H1 (cell line): ENCODE measurements at regions not wholly inside any gene's neighbourhood (a gene's known extent, or its start where the extent isn't known, plus 50 kb on each side); places are given as distances from the start of the nearest gene placed in this dataset.

Experiments
- CTCF ChIA-PET: fragments of 300-600 bp; sonication (Branson Sonifier 250); formaldehyde crosslinking; loops from one replicate; lab custom pipeline; 2021; ENCODE audit not compliant: partially characterized antibody; lab: Charles Lee
- POLR2A ChIA-PET: fragments of 300-600 bp; sonication (Branson Sonifier 250); formaldehyde crosslinking; loops from one replicate; lab custom pipeline; 2021; ENCODE audit warnings: inconsistent platforms; ENCODE audit not compliant: partially characterized antibody; lab: Charles Lee
- DNase-seq, 2 experiments: peaks; one replicate each; pipeline versions ENCODE4 v3.0.0 to v3.0.0-alpha.2; 2010 to 2022; ENCODE audit warnings: low spot score in 2 of 2, low read depth in 1 of 2, mixed read lengths in 1 of 2
- FAIRE-seq: peaks from 2 replicates; lab custom pipeline; 2011; peaks lifted over from hg19 to GRCh38; lab: Jason Lieb, UNC
- H2AFZ ChIP-seq: 2 replicates; pipeline ENCODE4 v1.8.1; 2012; ENCODE audit warnings: low read length, inconsistent platforms
- H2AK5ac ChIP-seq: 2 replicates; pipeline ENCODE4 v1.6.1; 2013; ENCODE audit warnings: low read depth, low read length
- H2BK120ac ChIP-seq: replicated peaks from 2 replicates; pipeline ENCODE3; 2013; ENCODE audit warnings: low read depth, low read length, inconsistent platforms
- H2BK12ac ChIP-seq: 2 replicates; pipeline ENCODE4 v1.6.1; 2013; ENCODE audit warnings: low read depth, low read length
- H2BK15ac ChIP-seq: 2 replicates; pipeline ENCODE4 v1.6.1; 2013; ENCODE audit warnings: low read length
- H2BK20ac ChIP-seq: 2 replicates; pipeline ENCODE4 v1.6.1; 2013; ENCODE audit warnings: low read length
- H2BK5ac ChIP-seq: 2 replicates; pipeline ENCODE4 v1.6.1; 2013; ENCODE audit warnings: low read depth, low read length
- H3K14ac ChIP-seq: 2 replicates; pipeline ENCODE4 v1.6.1; 2013; ENCODE audit warnings: inconsistent platforms; ENCODE audit not compliant: insufficient read length
- H3K18ac ChIP-seq: 2 replicates; pipeline ENCODE4 v1.6.1; 2013; ENCODE audit warnings: low read length; ENCODE audit errors: extremely low read depth
- H3K23ac ChIP-seq: 2 replicates; pipeline ENCODE4 v1.6.1; 2013; ENCODE audit warnings: inconsistent platforms; ENCODE audit not compliant: insufficient read length
- H3K23me2 ChIP-seq: 2 replicates; pipeline ENCODE4 v1.6.1; 2013; ENCODE audit warnings: low read depth, low read length
- H3K27ac ChIP-seq: 2 replicates; pipeline ENCODE4 v1.6.1; 2011; ENCODE audit warnings: low read depth, low read length, inconsistent platforms
- H3K27me3 ChIP-seq, 4 experiments: replicated peaks in 1 of 4; 1 replicate in 1 of 4; 2 replicates in 3 of 4; pipeline versions ENCODE4 v1.6.1 to v1.8.1; 2011 to 2013; ENCODE audit warnings: low read length in 3 of 4, mild to moderate bottlenecking in 3 of 4, inconsistent platforms in 2 of 4, mixed read lengths in 2 of 4, moderate library complexity in 1 of 4; ENCODE audit not compliant: control insufficient read depth in 3 of 4, insufficient read depth in 3 of 4; ENCODE audit errors: extremely low read depth in 1 of 4
- H3K36me3 ChIP-seq, 4 experiments: 2 replicates each; pipeline versions ENCODE4 v1.6.1 to v1.8.1; 2011 to 2013; ENCODE audit warnings: mild to moderate bottlenecking in 4 of 4, low read length in 3 of 4, moderate library complexity in 2 of 4, control low read depth in 1 of 4, inconsistent platforms in 1 of 4; ENCODE audit not compliant: insufficient read depth in 4 of 4, control insufficient read depth in 2 of 4
- H3K4ac ChIP-seq: replicated peaks from 2 replicates; pipeline ENCODE3; 2013; ENCODE audit warnings: low read length, low read depth, mixed read lengths, inconsistent platforms; ENCODE audit not compliant: insufficient read length
- H3K4me1 ChIP-seq, 4 experiments: replicated peaks in 1 of 4; 1 replicate in 1 of 4; 2 replicates in 3 of 4; pipeline versions ENCODE4 v1.6.1 to v1.8.1; 2011 to 2013; ENCODE audit warnings: low read length in 3 of 4, inconsistent platforms in 2 of 4, mixed read lengths in 1 of 4; ENCODE audit not compliant: insufficient read depth in 4 of 4, control insufficient read depth in 3 of 4
- H3K4me2 ChIP-seq, 2 experiments: 2 replicates each; pipeline versions ENCODE4 v1.6.1 to v1.8.1; 2011 to 2013; ENCODE audit warnings: low read depth in 2 of 2, low read length in 2 of 2, control low read depth in 1 of 2, inconsistent platforms in 1 of 2, mild to moderate bottlenecking in 1 of 2; ENCODE audit not compliant: insufficient read depth in 1 of 2
- H3K4me3 ChIP-seq, 4 experiments: fragments of 200-600, 300-600 bp in 1 of 4; sonication (generic), shearing (Covaris generic), sonication (Bioruptor Twin) in 1 of 4; 2 replicates each; pipeline versions ENCODE4 v1.5.1 to v1.8.1; 2011 to 2016; ENCODE audit warnings: low read length in 4 of 4, low read depth in 3 of 4, control low read depth in 2 of 4, inconsistent platforms in 2 of 4, mild to moderate bottlenecking in 2 of 4, mixed read lengths in 1 of 4, moderate library complexity in 1 of 4; ENCODE audit not compliant: insufficient read depth in 2 of 4; ENCODE audit errors: extremely low read depth in 1 of 4
- H3K56ac ChIP-seq: replicated peaks from 2 replicates; pipeline ENCODE3; 2013; ENCODE audit warnings: low read depth, mild to moderate bottlenecking, mixed read lengths, low read length, inconsistent platforms; ENCODE audit not compliant: insufficient read length
- H3K79me1 ChIP-seq: 2 replicates; pipeline ENCODE4 v1.6.1; 2013; ENCODE audit warnings: low read depth, low read length, control low read depth
- H3K79me2 ChIP-seq, 2 experiments: 2 replicates each; pipeline versions ENCODE4 v1.6.1 to v1.8.1; 2012 to 2013; ENCODE audit warnings: low read length in 2 of 2, mild to moderate bottlenecking in 2 of 2, inconsistent platforms in 1 of 2; ENCODE audit not compliant: insufficient read depth in 2 of 2, control insufficient read depth in 1 of 2
- H3K9ac ChIP-seq, 4 experiments: replicated peaks in 1 of 4; 1 replicate in 1 of 4; 2 replicates in 3 of 4; pipeline versions ENCODE4 v1.6.1 to v1.8.1; 2011 to 2013; ENCODE audit warnings: low read depth in 3 of 4, low read length in 3 of 4, control low read depth in 2 of 4, mild to moderate bottlenecking in 2 of 4, moderate library complexity in 2 of 4, inconsistent platforms in 1 of 4; ENCODE audit errors: extremely low read depth in 1 of 4
- H3K9me3 ChIP-seq, 2 experiments: 2 replicates each; pipeline versions ENCODE4 v1.6.1 to v1.8.1; 2012 to 2013; ENCODE audit warnings: mild to moderate bottlenecking in 2 of 2, moderate library complexity in 2 of 2, control low read depth in 1 of 2, inconsistent platforms in 1 of 2, low read depth in 1 of 2, low read length in 1 of 2, mixed read lengths in 1 of 2; ENCODE audit not compliant: insufficient read depth in 2 of 2
- H4K20me1 ChIP-seq, 2 experiments: replicated peaks in 1 of 2; 2 replicates each; pipeline versions ENCODE3 to v1.8.1; 2011 to 2013; ENCODE audit warnings: inconsistent platforms in 2 of 2, low read length in 2 of 2, mild to moderate bottlenecking in 1 of 2; ENCODE audit not compliant: insufficient read depth in 2 of 2, control insufficient read depth in 1 of 2
- H4K5ac ChIP-seq: 2 replicates; pipeline ENCODE4 v1.6.1; 2013; ENCODE audit warnings: low read length, low read depth, mixed read lengths, inconsistent platforms; ENCODE audit not compliant: insufficient read length
- H4K8ac ChIP-seq: 2 replicates; pipeline ENCODE4 v1.8.0; 2013; ENCODE audit warnings: mild to moderate bottlenecking, moderate library complexity, low read length, inconsistent platforms; ENCODE audit not compliant: insufficient read depth; ENCODE audit errors: extremely low read depth
- H4K91ac ChIP-seq: replicated peaks from 2 replicates; pipeline ENCODE3; 2013; ENCODE audit warnings: low read length, mixed read lengths, inconsistent platforms; ENCODE audit not compliant: insufficient read length
- CREB1 ChIP-seq: IDR thresholded peaks from 2 replicates; pipeline ENCODE4 v1.6.1; 2012; ENCODE audit warnings: inconsistent platforms
- SP1 ChIP-seq: IDR thresholded peaks from 2 replicates; pipeline ENCODE4 v1.6.1; 2011; ENCODE audit warnings: low read depth, low read length
- WGBS, 2 experiments: shearing (Covaris generic) in 1 of 2; methylation state at CpG; one replicate each; pipeline versions ENCODE4 v1.1.6 to v1.1.7; 2013 to 2015; ENCODE audit warnings: low lambda C conversion rate in 2 of 2, mixed read lengths in 2 of 2, inconsistent platforms in 1 of 2, low coverage in 1 of 2, missing lambda C conversion rate in 1 of 2; ENCODE audit not compliant: insufficient replicate concordance in 2 of 2, insufficient coverage in 1 of 2, insufficient read length in 1 of 2; ENCODE audit errors: extremely low coverage in 1 of 2, missing lambda C conversion rate in 1 of 2; 5-methylcytosine and 5-hydroxymethylcytosine counted together

DNA sequence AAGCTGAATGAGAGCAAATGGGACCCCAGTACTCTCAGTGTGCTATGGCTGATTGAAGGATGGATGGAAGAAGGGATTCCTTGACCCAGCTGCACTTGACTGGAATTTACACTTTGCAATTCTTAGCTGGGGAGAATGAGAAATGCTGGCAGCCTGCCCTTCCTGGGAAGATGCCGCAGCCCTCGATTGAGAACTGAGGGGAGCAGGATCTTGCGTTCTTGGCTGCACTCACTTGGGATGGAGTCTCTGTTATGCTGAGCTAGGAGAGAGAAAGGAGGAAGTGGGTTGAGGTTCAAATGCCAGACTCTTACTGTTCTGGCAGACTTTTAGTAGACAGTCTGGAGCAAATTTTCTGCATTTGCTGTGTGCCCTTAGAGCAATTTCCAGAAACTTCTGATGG is 221.2 kb downstream of the FNDC1 start:
- FAIRE-seq (no peak), DNase-seq (no peak)
- Histone ChIP-seq H2BK5ac (no peak overlapping the region), H3K27me3 (no peaks in the 10 kb centered on the region), H2BK20ac (no peak overlapping the region), H3K56ac (no peak overlapping the region), H3K9ac (no peak overlapping the region), H3K14ac (no peak overlapping the region), H3K18ac (no peak overlapping the region), H3K23me2 (no peaks in the 10 kb centered on the region), H4K20me1 (no peaks in the 10 kb centered on the region), H2BK12ac (no peak overlapping the region), H3K36me3 (no peaks in the 10 kb centered on the region), H2BK120ac (no peak overlapping the region), H3K79me2 (no peaks in the 10 kb centered on the region), H4K8ac (no peak overlapping the region), H2BK15ac (no peak overlapping the region), H2AK5ac (no peak overlapping the region), H4K5ac (no peak overlapping the region), H3K79me1 (no peaks in the 10 kb centered on the region), H3K4ac (no peak overlapping the region), H2AFZ (no peak overlapping the region), H3K9me3 (peaks cover 66 to 81% of the 10 kb centered on the region in 2 experiments), H3K27ac (no peak overlapping the region), H4K91ac (no peak overlapping the region), H3K4me2 (no peak overlapping the region), H3K4me3 (no peak overlapping the region), H3K23ac (no peak overlapping the region), H3K4me1 (no peaks in the 10 kb centered on the region)
- ChIA-PET CTCF (no interaction called here), POLR2A (no interaction called here)
- 86% methylated on average over 3 of the region's 3 CpGs; no CpG with 5 or more reads in 1 of the 2 experiments for WGBS, 2 experiments
- no peak for TF ChIP-seq CREB1
- no peak for TF ChIP-seq SP1
